ENCODE measurements at regions not wholly inside any gene's neighbourhood (a gene's known extent, or its start where the extent isn't known, plus 50 kb on each side); places are given as distances from the start of the nearest gene placed in this dataset.

GRCh38 chr18:77737405-77737804 lies 487.8 kb downstream of the GALR1 start:
- TF ChIP-seq POLR2AphosphoS5 (IDR thresholded peaks at IDR 0.05; ENCODE audit: low read depth, low read length) (no peak), TAF1 (IDR thresholded peaks at IDR 0.05; ENCODE audit: borderline replicate concordance, insufficient read depth, low read length) (no peak), SIN3A (IDR thresholded peaks at IDR 0.05; ENCODE audit: borderline replicate concordance, insufficient read depth, low read length) (no peak), REST (IDR thresholded peaks at IDR 0.05; ENCODE audit: insufficient read depth in 1 of 2, low read depth in 2 of 2, low read length in 2 of 2) (no peak)
